GM10248 (cell line): ENCODE measurements at regions not wholly inside any gene's neighbourhood (a gene's known extent, or its start where the extent isn't known, plus 50 kb on each side); places are given as distances from the start of the nearest gene placed in this dataset.

Experiments
- CTCF ChIA-PET: fragments of 300-600 bp; sonication (Branson Sonifier 250); formaldehyde crosslinking; extraction: SDS; loops from one replicate; lab custom pipeline; 2021; ENCODE audit warnings: antibody characterized with exemption; lab: Yijun Ruan, JAX
- POLR2A ChIA-PET: fragments of 350-650 bp; sonication (Branson Sonifier 250); formaldehyde crosslinking; extraction: SDS; loops from one replicate; lab custom pipeline; 2020; ENCODE audit warnings: antibody characterized with exemption; lab: Yijun Ruan, JAX
- DNase-seq: peaks from one replicate; pipeline ENCODE4 v3.0.0; 2012; ENCODE audit errors: extremely low spot score
- CTCF ChIP-seq: IDR thresholded peaks from 2 replicates; pipeline ENCODE4 v1.5.1; 2012; ENCODE audit warnings: mild to moderate bottlenecking, low read depth; ENCODE audit errors: extremely low read depth, missing control alignments, control extremely low read depth

GRCh38 chr15:100737214-100737613, 134.8 kb downstream of the ASB7 start:
- CTCF ChIA-PET = interaction anchor here (1.1 to 1.7 kb wide), 6 partner anchors 11 to 76 kb away, joined by 3 to 5 read pairs (median 3); no protein-coding TSS in a partner anchor
- TF ChIP-seq CTCF = no peak
- DNase-seq = no peak
- POLR2A ChIA-PET = no interaction called here

- no peak for TF ChIP-seq CTCF
- ChIA-PET POLR2A (no interaction called here), CTCF (interaction anchor here (1.4 to 1.7 kb wide), 2 partner anchors 10 to 78 kb away, joined by 3 read pairs; no protein-coding TSS in a partner anchor)
- DNase-seq = no peak
These were observed 136.2 kb downstream of the ASB7 start for GRCh38 chr15:100738614-100739013.

GRCh38 chr15:100740138-100740537, 137.7 kb downstream of the ASB7 start:
- no peak for TF ChIP-seq CTCF
- ChIA-PET CTCF (no interaction called here), POLR2A (no interaction called here)
- no peak for DNase-seq

GRCh38 chr15:100751585-100751984, 128.0 kb upstream of the ALDH1A3 start:
- DNase-seq = no peak
- ChIA-PET CTCF (no interaction called here), POLR2A (no interaction called here)
- TF ChIP-seq CTCF = no peak

- no peak for TF ChIP-seq CTCF
- POLR2A ChIA-PET = no interaction called here
- CTCF ChIA-PET = no interaction called here
- DNase-seq = no peak
These were observed 126.1 kb upstream of the ALDH1A3 start for GRCh38 chr15:100753503-100753902.

- POLR2A ChIA-PET = no interaction called here
- CTCF ChIA-PET = no interaction called here
- DNase-seq = no peak
- TF ChIP-seq CTCF = no peak
These were observed 122.0 kb upstream of the ALDH1A3 start for GRCh38 chr15:100757661-100758060.
